GM19239 (cell line): ENCODE measurements at regions not wholly inside any gene's neighbourhood (a gene's known extent, or its start where the extent isn't known, plus 50 kb on each side); places are given as distances from the start of the nearest gene placed in this dataset.
"Not testable (repeated sequence)": the region's sequence is repeated elsewhere in the genome, so short reads cannot be mapped to it uniquely, and the experiment has no call there.

Experiments used
- DNase-seq: peaks from one replicate; pipeline ENCODE4 v3.0.0; 2011; ENCODE audit warnings: low spot score; ENCODE audit not compliant: insufficient read length
- FAIRE-seq: peaks from 2 replicates; lab custom pipeline; 2011; peaks lifted over from hg19 to GRCh38; lab: Jason Lieb, UNC

GRCh38 chr21:28013123-28013522 lies 979.6 kb downstream of the LTN1 start:
- not testable (repeated sequence) for DNase-seq

GRCh38 chr21:28011970-28012369 lies 980.7 kb downstream of the LTN1 start:
- FAIRE-seq, DNase-seq: not testable (repeated sequence)

More at GRCh38 chr21:28013123-28013522, 979.6 kb downstream of the LTN1 start:
- FAIRE-seq = not testable (repeated sequence)

DNA sequence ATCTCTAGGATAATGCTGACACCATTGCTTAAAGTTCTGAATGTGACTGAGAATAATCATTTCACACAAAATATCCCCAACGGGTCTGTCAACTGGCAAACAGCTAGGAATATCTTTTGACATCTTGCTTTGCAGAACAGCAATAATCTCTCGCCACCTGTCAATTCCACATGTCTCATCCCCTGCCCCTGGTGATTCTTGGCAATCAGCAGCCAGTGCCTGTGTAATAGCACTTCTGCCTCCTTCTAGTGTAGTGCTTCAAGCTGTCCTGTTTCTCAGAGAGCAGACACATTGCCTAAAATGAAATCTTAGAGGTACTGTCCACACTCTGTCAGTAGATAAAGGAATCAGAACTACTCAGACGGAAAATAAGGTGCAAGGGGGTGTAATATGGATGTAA lies 984.4 kb downstream of the LTN1 start:
- FAIRE-seq, DNase-seq: not testable (repeated sequence)

DNA sequence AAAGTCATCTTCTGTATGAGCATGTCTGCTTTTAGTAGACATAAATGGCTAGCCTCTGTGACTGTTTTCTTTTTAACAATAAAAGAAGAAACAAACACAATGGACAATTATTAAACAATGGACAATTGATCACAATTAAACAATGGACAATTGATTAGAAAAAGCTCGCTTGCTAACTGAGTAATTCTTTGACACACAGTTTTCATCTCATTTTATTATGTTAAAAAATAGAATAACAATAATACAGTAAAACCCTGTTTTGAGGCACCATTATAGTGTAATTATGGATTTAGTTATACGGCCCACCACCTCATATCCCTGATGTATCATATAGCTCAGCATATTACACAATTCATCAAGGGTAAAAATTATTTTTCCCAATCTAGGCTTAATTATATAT lies 989.0 kb downstream of the LTN1 start:
- not testable (repeated sequence) for FAIRE-seq, DNase-seq

- not testable (repeated sequence) for DNase-seq, FAIRE-seq
Observed at GRCh38 chr21:27996906-27997305, 995.8 kb downstream of the LTN1 start.

GRCh38 chr21:27984663-27985325 lies 1007.9 kb downstream of the LTN1 start:
- not testable (repeated sequence) for DNase-seq, FAIRE-seq

DNA sequence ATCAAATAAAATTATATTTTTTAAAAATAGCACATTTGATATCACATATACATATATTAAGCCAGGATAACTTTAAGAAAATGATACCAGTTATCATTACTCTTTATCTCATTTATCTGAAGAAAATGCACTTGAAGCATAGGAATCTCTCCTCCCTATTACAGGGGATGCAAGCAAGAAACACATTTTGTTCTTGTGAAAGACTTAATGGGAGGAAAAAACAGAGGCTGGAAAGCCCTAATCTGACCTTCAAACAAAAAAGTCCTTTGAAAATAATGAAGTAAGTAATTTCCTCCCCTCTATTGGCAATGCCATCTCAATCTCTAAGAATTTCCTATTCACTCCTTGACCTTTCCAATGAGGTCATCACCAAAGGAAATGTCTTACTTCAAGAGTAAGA lies 1012.6 kb upstream of the ADAMTS5 start:
- not testable (repeated sequence) for DNase-seq, FAIRE-seq

DNA sequence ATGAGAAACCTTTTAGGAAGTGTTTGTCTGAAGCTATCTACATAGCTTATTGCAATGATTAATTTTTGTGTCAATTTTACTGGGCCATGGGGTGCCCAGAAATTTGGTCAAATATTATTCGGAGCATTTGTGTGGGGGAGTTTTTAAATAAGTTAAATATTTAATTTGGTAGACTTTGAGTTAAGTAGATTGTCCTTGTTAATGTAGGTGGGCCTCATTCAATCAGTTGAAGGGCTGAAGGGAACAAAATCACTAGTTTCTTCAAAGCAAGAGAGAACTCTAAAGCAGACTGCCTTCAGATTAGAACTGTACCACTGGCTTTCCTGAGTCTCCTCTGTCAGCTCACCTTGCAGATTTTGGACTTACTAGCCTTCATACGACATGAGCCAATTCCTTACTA lies 1008.6 kb upstream of the ADAMTS5 start:
- FAIRE-seq (no peak), DNase-seq (no peak)

GRCh38 chr21:27974152-27974551 lies 1007.3 kb upstream of the ADAMTS5 start:
- FAIRE-seq, DNase-seq: not testable (repeated sequence)

DNA sequence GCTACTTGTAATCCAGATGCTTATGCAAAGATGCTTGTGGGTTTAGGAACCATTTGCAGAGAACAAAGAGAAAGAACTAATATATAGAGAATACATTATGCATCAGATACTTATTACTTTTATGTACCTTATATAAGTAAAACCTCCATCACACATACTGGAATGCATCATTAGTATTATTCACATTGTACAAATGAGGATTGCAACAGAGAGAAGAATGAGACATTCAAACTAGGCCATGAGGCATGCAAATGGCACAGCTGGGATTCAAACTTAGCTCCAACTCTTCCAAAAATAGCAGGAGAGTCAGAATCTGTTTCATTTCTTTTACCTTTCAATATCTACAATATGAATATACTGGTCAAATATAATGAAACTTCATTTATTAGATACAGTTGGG lies 1001.4 kb upstream of the ADAMTS5 start:
- FAIRE-seq, DNase-seq: not testable (repeated sequence)

DNA sequence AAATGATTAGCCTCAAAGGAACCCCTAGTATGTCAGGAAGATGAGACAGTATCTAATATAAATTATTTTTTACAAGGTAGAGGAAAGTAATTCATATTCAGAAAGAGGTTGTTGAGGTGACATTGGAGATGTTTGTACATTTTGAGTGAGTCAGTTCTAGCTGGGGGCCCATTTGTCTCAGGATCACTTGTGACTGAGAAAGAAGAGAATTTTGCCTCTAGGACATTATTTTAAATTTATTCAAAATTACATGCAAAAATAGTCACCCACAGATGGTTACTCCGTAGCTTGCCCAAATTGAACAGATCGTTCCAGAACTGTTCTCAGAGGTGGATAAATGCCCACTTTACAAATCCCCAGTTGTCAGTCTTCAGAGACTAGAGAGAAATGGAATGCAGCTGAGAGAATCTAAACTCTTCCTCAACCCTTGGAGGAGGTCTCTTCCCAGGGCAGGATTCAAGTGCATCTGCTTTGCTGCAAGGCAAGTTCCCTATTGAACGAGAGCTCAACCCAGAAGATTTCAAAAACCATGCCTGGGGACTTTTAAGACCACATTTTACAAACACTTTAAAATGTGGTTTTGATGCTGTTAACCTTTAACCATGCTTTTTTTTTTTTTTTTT lies 987.8 kb upstream of the ADAMTS5 start:
- FAIRE-seq = no peak
- DNase-seq = no peak

- DNase-seq (no peak), FAIRE-seq (no peak)
Observed at GRCh38 chr21:27953340-27954045, 986.6 kb upstream of the ADAMTS5 start.

GRCh38 chr21:27949093-27949492 lies 982.2 kb upstream of the ADAMTS5 start:
- FAIRE-seq, DNase-seq: not testable (repeated sequence)

GRCh38 chr21:27930108-27930767 lies 963.4 kb upstream of the ADAMTS5 start:
- not testable (repeated sequence) for FAIRE-seq, DNase-seq

DNA sequence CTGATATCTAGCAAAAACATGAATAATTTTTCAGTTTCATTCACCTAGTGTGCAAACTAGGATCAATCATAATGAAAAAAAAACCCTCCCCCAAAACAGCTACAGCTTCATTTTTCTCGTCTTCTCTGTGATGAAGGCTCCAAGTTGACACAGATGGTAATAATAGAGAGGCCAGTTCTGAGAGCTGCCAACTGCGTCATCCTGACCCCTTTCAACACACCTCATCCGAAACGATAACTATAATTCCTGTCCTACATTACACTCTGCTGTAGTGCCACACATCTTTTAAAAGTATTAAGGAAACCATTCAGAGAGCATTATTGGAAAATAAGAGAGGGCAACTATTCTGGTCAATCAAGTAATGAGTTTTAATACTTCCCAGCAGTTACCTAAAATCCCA lies 962.3 kb upstream of the ADAMTS5 start:
- not testable (repeated sequence) for FAIRE-seq, DNase-seq

- DNase-seq, FAIRE-seq: not testable (repeated sequence)
Observed at GRCh38 chr21:27928534-27929115, 961.7 kb upstream of the ADAMTS5 start.

DNA sequence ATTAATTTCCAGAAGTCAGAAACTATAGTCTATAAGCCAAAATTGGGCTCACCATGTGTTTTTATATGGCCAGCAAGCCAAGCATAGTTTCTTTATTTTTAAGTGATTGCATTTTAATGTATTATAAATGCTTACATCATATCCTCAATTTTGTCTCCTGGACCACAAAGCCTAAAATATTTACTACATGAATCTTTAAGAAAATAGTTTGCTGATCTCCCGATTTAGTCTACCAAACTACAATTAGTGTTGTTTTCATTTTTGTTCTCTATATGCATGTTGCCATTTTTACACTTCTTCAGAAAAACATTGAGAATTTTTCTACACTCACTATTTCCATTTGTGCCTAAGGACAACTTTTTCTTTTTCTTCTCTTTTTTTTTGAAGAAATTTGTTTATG lies 954.5 kb upstream of the ADAMTS5 start:
- not testable (repeated sequence) for FAIRE-seq, DNase-seq

DNA sequence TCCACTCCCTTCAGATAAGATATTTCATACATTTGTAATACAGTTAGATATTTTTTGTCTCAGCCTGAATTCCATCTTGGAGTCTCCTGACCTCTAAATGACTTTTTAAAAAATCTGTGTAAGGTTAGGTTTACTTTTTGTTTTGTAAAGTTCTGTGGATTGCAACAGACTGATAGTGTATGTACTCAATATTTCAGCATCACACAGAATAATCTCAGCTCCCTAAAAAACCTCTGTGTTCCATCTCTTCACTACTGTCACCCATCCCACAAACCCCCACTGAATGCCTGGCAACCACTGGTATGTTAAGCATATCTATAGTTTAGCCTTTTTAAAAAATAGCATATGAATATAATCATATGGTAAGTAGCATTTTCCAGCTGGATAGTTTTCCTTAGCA lies 951.1 kb upstream of the ADAMTS5 start:
- not testable (repeated sequence) for FAIRE-seq, DNase-seq

DNA sequence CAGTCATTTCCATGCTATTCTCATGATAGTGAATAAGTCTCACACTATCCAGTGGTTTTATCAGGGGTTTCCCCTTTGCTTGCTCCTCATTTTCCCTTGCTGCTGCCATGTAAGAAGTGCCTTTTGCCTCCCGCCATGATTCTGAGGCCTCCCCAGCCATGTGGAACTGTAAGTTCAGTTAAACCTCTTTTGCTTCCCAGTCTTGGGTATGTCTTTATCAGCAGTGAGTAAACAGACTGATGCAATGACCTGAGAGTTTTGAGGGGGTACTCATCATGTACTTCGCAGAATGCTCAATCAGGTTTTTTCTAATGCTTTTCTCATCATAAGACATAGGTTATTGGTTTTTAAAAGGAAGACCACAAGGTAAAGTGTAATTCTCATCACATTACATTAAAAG lies 949.4 kb upstream of the ADAMTS5 start:
- not testable (repeated sequence) for DNase-seq, FAIRE-seq

DNA sequence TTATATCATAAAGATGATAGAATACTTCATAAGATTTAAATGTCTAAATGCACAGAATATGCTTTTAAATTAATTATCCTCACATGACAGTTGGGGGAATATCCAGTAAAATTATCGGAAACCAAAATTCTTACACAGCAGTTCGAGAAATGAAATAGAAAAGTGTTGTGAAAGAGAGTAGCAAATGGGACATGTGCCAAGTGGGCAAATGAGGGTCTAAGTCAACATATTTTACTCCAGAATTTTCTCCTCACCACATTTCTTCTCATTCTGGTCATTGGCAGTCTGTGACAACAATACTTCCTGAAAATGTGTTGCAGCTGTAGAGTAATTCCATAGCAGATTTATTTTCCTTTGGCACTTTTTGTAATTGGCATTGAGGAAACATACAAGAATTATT lies 945.2 kb upstream of the ADAMTS5 start:
- DNase-seq, FAIRE-seq: not testable (repeated sequence)
